Suprapubic skin (tissue), 4 donors: ENCODE measurements at regions not wholly inside any gene's neighbourhood (a gene's known extent, or its start where the extent isn't known, plus 50 kb on each side); places are given as distances from the start of the nearest gene placed in this dataset.

ENCODE experiments used
- CTCF ChIP-seq, 2 donors: fragments of 200-600 bp in 1 of 2; fragments of 450-650 bp in 1 of 2; sonication (generic) in 1 of 2; IDR thresholded peaks; one replicate each; pipeline ENCODE4 v1.5.1; 2016 to 2019; ENCODE audit warnings: antibody characterized with exemption in 2 of 2, mild to moderate bottlenecking in 1 of 2, moderate library complexity in 1 of 2
- POLR2A ChIP-seq, 2 donors: fragments of 450-650 bp; IDR thresholded peaks; one replicate each; pipeline ENCODE4 v1.6.1; 2017; ENCODE audit warnings: antibody characterized with exemption in 2 of 2, mild to moderate bottlenecking in 2 of 2, moderate library complexity in 2 of 2
- POLR2AphosphoS5 ChIP-seq, 3 donors: sonication (generic); formaldehyde crosslinking; IDR thresholded peaks; one replicate each; pipeline ENCODE4 v1.6.1; 2017; ENCODE audit warnings: antibody characterized with exemption in 3 of 3

- TF ChIP-seq POLR2AphosphoS5 (IDR thresholded peaks at IDR 0.05) (no peak), CTCF (IDR thresholded peaks at IDR 0.05) (no peak), POLR2A (IDR thresholded peaks at IDR 0.05) (no peak)
These were observed 459.2 kb upstream of the ALCAM start for GRCh38 chr3:104907507-104907906.
